Loucy (cell line): ENCODE measurements at regions not wholly inside any gene's neighbourhood (a gene's known extent, or its start where the extent isn't known, plus 50 kb on each side); places are given as distances from the start of the nearest gene placed in this dataset.

ENCODE experiments used
- CTCF ChIP-seq: fragments of 200-600 bp; sonication (generic); conservative IDR thresholded peaks from 2 replicates; pipeline ENCODE4 v1.5.1; 2014; ENCODE audit warnings: mild to moderate bottlenecking, antibody characterized with exemption, low read length
- EZH2phosphoT487 ChIP-seq: fragments of 200-600 bp; IDR thresholded peaks from 2 replicates; pipeline ENCODE4 v1.6.1; 2018; ENCODE audit warnings: antibody characterized with exemption, mild to moderate bottlenecking, moderate library complexity, borderline replicate concordance

DNA sequence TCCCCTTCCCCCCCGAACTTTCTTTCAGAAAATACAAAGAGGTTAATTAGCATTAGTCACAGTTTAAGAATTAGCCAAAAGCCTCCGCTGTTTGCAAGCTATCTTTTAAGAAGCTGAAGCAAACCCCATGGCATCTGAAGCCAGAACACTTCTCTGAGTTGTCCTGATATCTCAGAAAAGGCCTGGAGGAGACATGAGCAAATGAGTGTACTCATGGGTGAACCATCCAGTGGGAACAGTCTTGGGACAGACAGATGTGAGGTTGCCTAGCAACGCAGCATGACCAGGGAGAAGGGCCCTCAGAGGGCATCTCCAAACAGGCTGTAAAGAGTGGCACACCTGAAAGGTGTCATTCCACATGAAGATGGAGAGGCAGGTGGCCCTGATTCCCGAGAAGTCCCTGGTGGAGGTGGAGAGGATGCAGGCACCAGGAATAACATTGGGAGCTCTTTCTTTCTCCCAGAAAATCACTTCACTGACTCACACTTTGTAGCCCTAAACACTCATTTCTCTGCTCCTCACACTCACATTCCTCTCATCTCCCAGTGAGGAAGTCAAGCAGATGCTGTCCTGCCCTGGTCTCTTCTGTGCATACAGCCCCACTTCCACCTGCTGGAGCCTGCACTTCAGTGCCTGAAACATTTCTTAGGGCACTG is 87.0 kb upstream of the TSHZ3 start:
- no peak for TF ChIP-seq CTCF
- no peak for TF ChIP-seq EZH2phosphoT487
